HEK293 (cell line): ENCODE measurements at regions not wholly inside any gene's neighbourhood (a gene's known extent, or its start where the extent isn't known, plus 50 kb on each side); places are given as distances from the start of the nearest gene placed in this dataset.

Source experiments
- KLF16 ChIP-seq: fragments of 450-650 bp; formaldehyde crosslinking; IDR thresholded peaks from 2 replicates; pipeline ENCODE4 v1.5.1; 2017; ENCODE audit warnings: missing biosample characterization, missing genetic modification characterization
- ZNF433 ChIP-seq: fragments of 450-650 bp; formaldehyde crosslinking; IDR thresholded peaks from 2 replicates; pipeline ENCODE4 v1.5.1; 2016; ENCODE audit warnings: missing biosample characterization, missing genetic modification characterization, low read depth
- ZNF707 ChIP-seq: fragments of 450-650 bp; formaldehyde crosslinking; IDR thresholded peaks from 2 replicates; pipeline ENCODE4 v1.5.1; 2016; ENCODE audit warnings: missing biosample characterization, missing genetic modification characterization
- ZNF747 ChIP-seq: fragments of 450-650 bp; formaldehyde crosslinking; IDR thresholded peaks from 2 replicates; pipeline ENCODE4 v1.5.1; 2016; ENCODE audit warnings: missing biosample characterization, missing genetic modification characterization

GRCh38 chr3:117874028-117874690, 1160.5 kb downstream of the IGSF11 start:
- no peak for TF ChIP-seq ZNF747 (tag by site-specific recombination)
- 0 out of 2 replicates have a peak, but pooled peaks have one; percentile 39 for TF ChIP-seq KLF16
- no peak for TF ChIP-seq ZNF433 (tag by site-specific recombination)
- TF ChIP-seq ZNF707 = no peak
